ENCODE measurements at regions not wholly inside any gene's neighbourhood (a gene's known extent, or its start where the extent isn't known, plus 50 kb on each side); places are given as distances from the start of the nearest gene placed in this dataset.
"Not testable (repeated sequence)": the region's sequence is repeated elsewhere in the genome, so short reads cannot be mapped to it uniquely, and the experiment has no call there.

GRCh38 chr9:135278586-135278985 lies 191.1 kb downstream of the OLFM1 start:
- no peak for DNase-seq

- no peak for DNase-seq
These were observed 191.9 kb downstream of the OLFM1 start for GRCh38 chr9:135279385-135279784.

GRCh38 chr9:135279834-135280393 lies 192.4 kb downstream of the OLFM1 start:
- no peak for DNase-seq

- DNase-seq, result no peak
These were observed 193.2 kb downstream of the OLFM1 start for GRCh38 chr9:135280666-135281065.

DNA sequence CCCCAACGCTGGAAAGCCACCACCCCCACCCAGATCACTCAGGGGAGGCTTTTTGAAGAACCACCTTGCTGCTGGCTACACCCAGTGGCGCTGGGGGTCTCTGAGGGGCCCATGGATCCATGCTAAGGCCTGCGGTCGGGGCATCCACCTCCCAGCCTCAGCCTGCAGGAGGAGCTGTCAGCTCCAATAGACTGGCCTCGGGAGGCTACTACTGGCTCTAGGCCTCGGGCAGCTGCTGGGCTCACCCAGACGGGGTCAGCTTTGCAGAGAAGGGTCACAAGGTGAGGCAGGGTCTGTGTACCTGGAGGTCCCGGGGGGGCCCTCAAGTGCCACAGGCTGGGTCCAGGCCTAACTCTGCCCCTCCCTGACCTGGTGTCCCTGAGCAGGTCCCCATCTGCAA lies 193.7 kb downstream of the OLFM1 start:
- no peak for DNase-seq

DNA sequence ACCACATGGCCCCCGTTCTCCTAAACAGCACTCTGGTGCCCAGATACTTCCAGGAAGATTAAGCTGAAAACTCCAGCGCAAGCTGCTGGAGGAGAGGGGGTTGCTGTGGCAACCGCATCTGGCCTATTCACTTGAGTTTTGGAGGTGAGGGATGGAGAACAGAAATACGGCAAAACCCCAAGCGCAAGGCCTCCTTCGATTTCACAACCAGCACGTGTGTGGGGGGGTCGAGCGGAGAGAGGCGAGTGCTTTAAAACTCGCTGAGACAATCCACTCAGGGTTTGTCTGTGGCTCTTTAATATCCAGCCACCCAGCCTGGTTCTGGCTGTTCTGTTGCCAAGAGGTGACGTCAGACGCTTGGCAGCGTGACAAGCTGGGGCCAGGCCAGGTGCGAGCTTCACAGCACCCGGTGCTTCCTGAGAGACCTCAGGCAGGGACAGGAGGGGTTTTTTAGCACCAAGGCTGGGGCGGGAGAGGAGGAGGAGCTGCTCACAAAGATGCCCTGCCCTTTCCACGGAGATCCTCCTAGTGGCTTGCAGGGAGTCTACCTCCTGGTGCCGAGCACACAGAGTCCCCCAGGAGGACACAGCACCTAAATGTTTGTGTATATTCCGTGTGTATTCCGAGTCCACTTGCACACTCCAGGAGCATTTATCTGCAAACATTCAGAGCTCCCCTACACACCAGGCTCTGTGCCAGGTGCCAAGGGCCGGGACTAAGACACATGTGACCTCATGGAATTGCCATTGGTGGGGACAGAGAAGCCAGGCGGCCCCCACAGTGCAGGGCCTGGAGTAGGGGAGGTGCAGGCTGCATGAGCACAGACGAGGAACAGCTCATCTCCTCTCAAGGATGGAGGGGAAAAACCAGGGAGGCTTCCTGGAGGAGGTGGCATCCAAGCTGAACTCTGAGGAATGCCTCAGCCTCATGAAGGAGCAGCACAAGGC lies 194.6 kb downstream of the OLFM1 start:
- DNase-seq, result peak; percentile 86

DNA sequence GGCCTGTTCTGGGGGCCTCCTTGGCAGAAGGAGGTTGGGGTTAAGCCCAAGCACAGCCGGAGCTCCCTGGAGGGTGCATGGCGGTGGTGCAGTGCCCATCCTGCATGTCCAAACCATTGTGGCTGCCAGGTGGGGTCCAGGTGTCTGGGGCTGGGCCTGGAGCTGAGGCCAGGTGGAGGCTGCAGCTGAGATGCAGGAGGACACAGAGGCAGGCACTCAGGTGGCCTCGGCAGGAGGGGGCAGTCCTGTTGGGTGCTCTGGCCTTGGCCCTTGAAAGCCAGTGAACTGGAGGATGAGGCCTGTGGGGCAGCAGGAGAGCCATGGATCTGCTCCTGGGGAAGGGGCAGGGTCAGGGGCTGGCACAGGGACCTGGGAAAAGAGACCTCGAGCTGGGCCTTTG lies 195.3 kb downstream of the OLFM1 start:
- no peak for DNase-seq

DNA sequence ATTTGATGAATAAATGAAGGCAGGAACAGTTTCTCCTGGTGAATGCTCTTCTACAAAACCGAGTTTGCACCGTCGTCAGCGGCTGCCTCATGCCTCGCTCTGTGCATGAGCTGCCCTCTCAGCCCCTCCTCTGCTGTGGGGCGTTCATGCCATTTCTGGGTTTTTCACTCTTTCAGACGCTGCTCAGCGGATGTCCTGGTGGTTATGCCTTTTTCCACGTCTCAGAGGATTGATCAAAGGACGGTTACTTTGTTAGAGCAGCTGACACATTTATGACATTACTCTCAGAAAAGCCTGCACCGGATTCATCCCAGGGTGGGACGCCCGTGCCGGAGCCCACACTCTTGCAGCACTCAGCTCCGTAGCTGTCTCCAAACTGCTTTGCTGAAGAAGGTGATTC lies 195.9 kb upstream of the PPP1R26 start:
- DNase-seq, result no peak

DNA sequence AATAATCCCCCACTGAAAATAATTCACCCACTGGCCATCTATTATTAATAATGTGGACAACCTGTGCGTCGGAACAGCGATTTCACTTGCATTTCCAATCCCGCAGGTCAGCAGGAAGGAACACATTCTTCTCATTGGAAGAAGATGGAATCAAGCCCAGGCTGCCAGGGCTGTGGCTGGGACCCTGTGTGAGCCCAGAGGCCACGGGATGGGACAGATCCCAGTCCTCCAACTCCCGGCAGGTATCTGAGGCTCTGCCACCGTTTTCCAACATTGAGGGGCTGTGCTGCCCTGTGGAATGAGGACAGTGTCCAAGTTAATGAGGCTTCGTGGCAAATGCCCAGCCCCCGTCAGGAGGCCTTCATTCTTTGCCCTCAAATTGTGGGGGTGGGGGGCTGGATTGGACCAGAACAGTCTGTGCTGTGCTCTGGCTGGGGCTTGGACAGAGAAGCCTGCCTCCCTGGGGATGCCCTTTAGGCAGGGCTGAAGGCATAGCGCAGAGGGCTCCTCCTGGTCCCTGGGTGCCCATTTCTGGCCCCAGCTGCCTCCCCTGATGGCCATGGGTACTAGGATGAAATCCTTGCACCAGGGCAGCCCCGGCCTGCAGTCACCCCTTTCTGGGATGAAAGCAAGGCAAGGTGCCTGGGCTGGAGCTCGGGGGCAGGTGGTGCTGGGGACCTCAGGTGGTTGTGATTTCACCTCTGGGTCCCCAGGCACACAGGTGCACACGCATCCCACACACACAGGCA lies 195.0 kb upstream of the PPP1R26 start:
- no peak for DNase-seq

DNA sequence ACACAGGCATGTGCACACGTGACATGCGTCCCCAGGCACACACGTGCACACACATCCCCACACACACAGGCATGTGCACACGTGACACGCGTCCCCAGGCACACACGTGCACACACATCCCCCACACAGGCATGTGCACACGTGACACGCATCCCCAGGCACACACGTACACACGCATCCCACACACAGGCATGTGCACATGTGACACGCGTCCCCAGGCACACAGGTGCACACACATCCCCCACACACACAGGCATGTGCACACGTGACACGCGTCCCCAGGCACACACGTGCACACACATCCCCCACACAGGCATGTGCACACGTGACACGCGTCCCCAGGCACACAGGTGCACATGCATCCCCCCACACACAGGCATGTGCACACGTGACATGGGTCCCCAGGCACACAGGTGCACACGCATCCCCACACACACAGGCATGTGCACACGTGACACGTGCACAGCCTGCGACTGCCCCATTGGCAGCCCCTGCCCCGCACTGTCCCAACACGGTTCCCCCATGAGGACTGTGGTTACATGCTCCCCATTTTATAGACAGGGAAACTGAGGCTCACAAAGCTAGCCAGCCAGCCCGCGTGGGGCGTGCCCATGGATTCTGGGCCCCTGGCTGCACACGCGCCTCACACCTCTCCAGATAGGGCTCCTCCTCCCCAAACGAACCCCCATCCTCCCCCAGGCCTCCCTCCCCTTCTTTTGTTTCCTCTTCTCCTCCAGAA lies 193.2 kb upstream of the PPP1R26 start:
- DNase-seq, result not testable (repeated sequence)

DNA sequence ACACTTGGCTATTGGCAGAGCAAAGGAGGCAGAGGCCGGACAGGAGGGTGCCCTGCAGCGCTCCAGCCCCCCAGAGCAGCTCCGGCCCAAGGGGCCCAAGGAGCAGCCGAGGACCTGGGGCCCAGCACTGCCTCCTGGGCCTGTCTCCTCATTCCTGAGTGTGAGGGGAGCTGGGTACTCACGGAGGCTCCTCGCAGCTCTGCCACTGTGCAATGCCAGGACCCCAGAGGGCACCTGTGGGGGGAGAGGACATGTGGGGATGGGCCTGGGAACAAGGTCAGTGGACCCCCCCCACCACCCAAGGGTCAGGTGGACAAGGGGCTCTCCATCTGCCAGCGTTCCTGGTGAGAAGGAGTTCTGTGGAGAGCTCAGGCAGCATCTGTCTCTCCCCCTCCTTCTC lies 192.6 kb upstream of the PPP1R26 start:
- no peak for DNase-seq

DNA sequence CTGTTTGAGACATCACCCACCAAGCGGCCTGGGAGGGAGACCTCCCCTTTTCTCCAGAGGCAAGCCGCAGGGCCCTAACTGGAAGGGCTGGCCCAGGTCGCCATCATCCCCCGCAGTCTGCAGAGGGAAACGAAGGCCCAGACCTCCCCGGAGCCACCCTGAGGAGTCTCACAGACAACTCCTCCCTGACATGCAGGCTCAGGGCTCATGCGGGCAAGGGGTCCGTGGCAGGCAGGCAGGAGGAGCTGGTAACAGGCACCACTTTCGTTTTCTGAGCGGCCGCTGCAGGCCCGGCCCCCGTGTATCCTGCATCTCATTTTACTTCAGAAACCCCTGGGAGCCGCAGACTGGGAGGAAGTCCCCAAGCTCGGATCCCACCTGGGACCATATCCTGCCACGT lies 192.0 kb upstream of the PPP1R26 start:
- DNase-seq, result no peak

DNA sequence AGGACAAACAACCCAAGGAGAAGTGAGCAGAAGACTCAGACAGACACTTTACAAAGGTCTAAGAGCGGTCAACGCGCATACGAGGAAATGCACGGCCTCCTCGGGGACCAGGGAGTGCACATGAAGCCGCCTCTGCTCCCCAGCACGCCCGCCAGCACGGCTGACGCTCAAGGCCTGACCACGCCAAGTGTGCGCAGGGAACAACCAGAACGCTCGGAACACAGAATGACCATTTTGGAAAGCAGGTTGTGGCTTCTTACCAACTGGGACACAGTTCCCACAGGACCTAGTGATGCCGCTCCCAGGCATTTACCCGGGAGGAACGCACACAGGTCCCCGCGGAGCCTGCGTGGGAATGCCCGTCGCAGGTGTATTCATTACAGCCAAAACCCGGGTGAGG lies 191.5 kb upstream of the PPP1R26 start:
- DNase-seq, result no peak

- DNase-seq, result no peak
These were observed 190.5 kb upstream of the PPP1R26 start for GRCh38 chr9:135289081-135289491.

DNA sequence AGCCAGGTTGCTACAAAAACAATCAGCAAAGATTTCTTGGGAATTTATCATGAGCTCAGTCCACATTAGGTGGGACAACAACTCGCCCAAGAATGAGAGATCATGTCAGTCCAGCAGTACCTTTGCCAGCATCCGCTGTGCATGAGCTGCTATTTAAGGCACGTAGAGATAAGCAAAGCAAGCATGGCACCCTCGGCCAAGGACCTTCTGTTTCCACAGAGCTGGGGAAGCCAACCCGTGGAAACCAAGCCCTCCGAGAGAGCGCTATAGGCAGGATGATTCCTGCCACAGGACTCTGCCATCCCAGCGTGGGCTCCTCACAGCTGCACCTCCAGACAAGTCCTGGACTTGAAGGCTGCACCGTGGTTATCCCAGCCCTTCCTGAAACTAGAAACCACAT lies 189.5 kb upstream of the PPP1R26 start:
- DNase-seq, result no peak

DNA sequence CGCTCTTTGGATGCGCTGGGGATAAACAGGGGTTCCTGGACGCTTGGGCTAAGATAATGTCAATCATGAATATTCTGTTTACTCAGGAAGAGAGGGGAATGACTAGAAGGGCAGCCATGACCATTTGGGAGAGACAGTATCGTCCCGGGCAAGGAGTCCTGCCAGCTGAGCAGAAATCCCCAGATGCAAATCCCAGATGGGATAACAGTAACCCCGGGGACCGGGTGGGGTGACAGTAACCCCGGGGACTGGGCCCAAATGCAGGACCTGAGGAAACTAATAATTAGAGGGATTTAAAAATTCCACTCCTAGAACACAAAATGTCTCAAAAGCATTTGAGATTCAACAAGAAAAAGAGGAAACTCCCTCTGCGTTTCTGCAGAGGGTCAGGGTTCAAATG lies 189.0 kb upstream of the PPP1R26 start:
- DNase-seq, result no peak

DNA sequence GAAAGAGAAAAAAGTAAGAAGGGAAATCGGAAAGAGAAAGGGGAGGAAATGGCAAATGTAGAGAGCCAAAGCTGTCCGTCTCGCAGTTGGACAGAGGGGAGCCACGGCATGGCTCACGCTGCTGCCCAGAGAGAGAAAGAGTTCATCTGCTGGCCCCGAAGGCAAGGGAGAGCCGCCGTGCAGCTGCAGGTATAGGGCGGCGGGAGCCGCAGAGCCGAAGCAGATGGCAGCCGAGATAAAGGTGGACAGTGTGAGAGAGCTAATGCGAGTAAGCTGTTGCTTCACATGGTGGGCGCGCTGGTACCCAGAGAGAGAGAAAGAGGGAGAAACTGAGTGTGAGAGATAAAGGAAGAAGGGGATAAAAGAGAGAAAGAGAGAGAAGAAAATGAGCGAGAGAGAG lies 188.4 kb upstream of the PPP1R26 start:
- DNase-seq, result no peak

- DNase-seq, result no peak
These were observed 184.7 kb upstream of the PPP1R26 start for GRCh38 chr9:135294836-135295235.

DNA sequence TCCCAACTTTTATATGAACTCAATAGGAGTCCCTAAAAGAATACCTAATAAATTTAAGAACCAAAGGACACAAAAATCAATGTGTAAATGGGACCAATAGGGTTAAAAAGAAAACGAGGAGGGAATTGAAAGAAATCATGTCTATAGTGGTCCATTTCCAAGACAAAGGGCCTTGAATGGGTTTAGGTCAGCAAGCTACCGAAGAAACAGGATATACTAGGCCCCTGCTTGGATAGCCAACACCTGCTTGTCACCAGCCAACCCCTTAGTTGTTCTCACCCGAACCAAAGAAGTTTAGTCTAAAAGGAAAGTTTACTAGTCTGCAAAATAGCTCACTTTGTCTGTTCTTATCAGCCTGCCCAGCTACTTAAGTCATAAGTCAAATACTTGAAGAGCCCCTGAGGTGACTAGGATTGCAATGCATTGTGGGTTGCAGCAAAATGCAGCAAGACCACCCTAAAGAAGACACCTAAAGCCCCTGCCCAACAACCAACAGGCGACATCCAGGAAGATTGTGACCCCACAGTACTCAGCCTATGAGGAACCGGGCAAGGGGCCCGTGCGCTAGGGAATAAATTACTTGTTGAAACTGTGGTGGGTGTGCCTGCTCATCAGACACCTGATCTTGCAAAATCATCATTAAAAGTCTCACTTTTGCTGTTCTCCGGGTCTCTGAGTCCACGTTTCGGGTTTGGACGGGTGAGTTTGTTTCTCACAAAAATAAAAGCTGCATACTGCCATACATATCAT lies 183.9 kb upstream of the PPP1R26 start:
- no peak for DNase-seq

DNA sequence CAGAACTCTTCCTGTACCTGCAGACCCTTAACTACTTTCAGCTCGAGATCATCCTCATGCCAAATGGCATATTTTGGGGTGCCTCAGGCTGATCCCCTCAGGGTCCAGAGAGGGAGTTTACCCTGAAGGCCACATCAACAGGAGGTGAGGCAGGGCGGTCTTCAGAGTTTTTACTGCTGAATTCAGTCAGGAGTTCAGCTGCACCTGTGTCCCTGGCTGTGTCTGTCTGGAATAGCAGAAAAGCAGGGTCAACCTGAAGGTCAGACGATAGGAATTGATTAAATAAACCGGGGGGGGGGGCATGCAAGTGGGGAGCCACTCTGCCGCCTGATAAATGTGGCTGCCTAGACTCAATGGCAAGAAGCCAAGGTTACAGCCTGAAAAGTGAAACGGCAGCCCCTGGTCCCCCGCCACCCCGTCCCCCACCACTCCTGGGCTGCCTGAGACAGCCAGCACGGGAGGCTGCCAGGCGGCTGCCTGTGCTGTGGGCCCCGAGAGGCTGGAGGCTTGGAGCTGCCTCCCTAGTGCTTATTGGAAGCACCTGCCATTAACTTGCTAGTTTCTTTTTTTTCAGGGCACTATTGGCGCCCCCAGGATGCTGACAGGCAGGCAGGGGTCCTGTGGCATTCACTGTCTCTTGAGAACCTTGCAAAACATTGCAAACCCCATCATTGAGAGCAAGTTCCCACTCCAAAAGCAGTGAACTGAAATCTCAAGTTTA lies 182.7 kb upstream of the PPP1R26 start:
- no peak for DNase-seq

DNA sequence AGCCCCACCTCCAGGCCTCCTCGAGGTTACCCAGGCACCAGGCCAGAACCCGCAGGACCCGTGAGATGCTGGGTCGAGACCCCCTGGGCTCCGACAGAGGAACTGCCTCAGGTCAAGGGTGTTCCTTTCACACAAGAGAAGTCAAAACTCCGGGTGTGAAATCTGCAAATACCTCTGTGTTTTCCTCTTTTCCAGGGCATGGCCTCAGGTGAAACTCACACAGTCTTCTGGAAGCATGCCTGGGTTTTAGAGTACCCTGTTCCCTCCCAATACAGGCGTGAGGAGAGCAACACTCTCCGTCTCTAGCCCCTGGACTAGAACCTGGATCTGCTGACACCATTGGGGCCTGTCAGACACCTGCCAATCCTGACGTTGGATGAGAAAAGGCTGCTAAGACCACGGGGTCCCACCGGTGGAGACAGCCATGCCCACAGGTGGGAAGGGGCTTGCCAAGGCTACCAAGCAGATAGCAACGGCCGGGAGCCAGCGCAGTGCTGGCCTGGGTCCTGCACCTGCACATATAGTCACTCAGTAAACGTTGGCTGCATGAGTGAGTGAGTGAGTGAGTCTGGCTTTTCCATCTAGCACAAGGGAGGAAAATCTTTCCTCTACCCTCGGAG lies 182.0 kb upstream of the PPP1R26 start:
- DNase-seq, result no peak
